NT2/D1 (cell line): ENCODE measurements at regions not wholly inside any gene's neighbourhood (a gene's known extent, or its start where the extent isn't known, plus 50 kb on each side); places are given as distances from the start of the nearest gene placed in this dataset.
"Not testable (repeated sequence)": the region's sequence is repeated elsewhere in the genome, so short reads cannot be mapped to it uniquely, and the experiment has no call there.

Experiments used
- DNase-seq: peaks from one replicate; pipeline ENCODE4 v3.0.0-alpha.2; 2011; ENCODE audit warnings: low read depth, low spot score
- H3K27me3 ChIP-seq: 2 replicates; pipeline ENCODE4 v1.6.0; 2011; ENCODE audit warnings: mild to moderate bottlenecking; ENCODE audit not compliant: insufficient read length, insufficient read depth
- H3K36me3 ChIP-seq: 2 replicates; pipeline ENCODE4 v1.6.1; 2011; ENCODE audit warnings: mild to moderate bottlenecking, low read length, mixed read lengths; ENCODE audit not compliant: insufficient read depth, insufficient read length
- H3K4me1 ChIP-seq: 2 replicates; pipeline ENCODE4 v1.5.1; 2011; ENCODE audit not compliant: insufficient read depth, insufficient read length
- H3K4me3 ChIP-seq: 2 replicates; pipeline ENCODE4 v1.5.1; 2011; ENCODE audit warnings: low read depth; ENCODE audit not compliant: insufficient read length
- H3K9ac ChIP-seq: 2 replicates; pipeline ENCODE4 v1.6.0; 2011; ENCODE audit warnings: low read depth; ENCODE audit not compliant: insufficient read length
- H3K9me3 ChIP-seq: 2 replicates; pipeline ENCODE4 v1.5.1; 2011; ENCODE audit warnings: mild to moderate bottlenecking, low read length; ENCODE audit not compliant: insufficient read depth
- SUZ12 ChIP-seq: IDR thresholded peaks from 2 replicates; pipeline ENCODE4 v1.6.1; 2011; ENCODE audit not compliant: insufficient read length, insufficient read depth; ENCODE audit errors: extremely low read depth
- YY1 ChIP-seq: IDR thresholded peaks from 2 replicates; pipeline ENCODE4 v1.6.1; 2011; ENCODE audit not compliant: insufficient read length, insufficient read depth
- ZNF274 ChIP-seq: IDR thresholded peaks from 2 replicates; pipeline ENCODE4 v1.6.1; 2011; ENCODE audit warnings: mild to moderate bottlenecking, low read depth, low read length

DNA sequence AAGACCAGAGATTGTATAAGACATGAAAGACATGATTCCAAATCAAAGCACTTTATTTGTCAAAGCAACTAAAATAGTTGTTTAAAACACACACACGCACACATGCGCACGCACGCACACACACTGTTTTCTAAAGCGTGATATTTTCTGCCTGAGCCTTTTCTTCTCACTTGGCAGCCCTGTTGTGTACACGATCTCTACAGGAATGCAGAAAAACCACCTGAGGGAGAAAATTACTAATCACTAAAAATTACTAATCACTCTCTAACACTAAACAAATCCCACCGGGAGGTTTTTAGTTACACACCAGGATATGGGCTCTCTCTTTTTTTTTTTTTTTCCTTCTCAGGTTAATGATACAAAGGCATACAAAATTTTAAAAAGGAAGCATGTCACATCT is 160.1 kb upstream of the ATP11B start:
- no peaks in the 10 kb centered on the region for H3K36me3 ChIP-seq
- H3K4me1 ChIP-seq = no peaks in the 10 kb centered on the region
- H3K9me3 ChIP-seq = no peaks in the 10 kb centered on the region
- no peak for DNase-seq
- no peak overlapping the region for H3K4me3 ChIP-seq
- no peak overlapping the region for H3K9ac ChIP-seq
- H3K27me3 ChIP-seq = no peaks in the 10 kb centered on the region
- TF ChIP-seq ZNF274 (no peak), YY1 (no peak), SUZ12 (no peak)

DNA sequence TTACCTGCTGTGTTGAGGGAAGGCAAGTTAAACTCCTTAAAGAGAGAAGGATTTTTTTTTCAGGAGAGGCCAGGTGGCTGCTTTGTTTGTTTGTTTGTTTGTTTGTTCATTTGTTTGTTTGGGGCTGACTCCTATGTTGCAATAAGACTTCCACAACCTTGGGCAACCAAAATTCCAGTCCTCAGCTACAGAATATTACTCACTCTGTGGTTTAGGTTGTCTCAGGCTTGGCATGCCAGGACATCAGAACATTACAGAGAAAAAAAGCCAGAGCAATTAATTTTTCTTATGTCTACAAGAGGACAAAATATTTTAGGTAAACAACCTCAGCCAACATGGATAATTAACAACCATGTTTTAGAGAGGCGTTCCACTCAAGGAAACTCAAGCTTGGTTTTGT is 156.7 kb upstream of the ATP11B start:
- Histone ChIP-seq H3K27me3 (no peaks in the 10 kb centered on the region), H3K9me3 (peaks cover 14% of the 10 kb centered on the region), H3K9ac (no peak overlapping the region), H3K36me3 (no peaks in the 10 kb centered on the region), H3K4me3 (no peak overlapping the region), H3K4me1 (no peaks in the 10 kb centered on the region)
- TF ChIP-seq ZNF274 (no peak), YY1 (no peak), SUZ12 (no peak)
- no peak for DNase-seq

DNA sequence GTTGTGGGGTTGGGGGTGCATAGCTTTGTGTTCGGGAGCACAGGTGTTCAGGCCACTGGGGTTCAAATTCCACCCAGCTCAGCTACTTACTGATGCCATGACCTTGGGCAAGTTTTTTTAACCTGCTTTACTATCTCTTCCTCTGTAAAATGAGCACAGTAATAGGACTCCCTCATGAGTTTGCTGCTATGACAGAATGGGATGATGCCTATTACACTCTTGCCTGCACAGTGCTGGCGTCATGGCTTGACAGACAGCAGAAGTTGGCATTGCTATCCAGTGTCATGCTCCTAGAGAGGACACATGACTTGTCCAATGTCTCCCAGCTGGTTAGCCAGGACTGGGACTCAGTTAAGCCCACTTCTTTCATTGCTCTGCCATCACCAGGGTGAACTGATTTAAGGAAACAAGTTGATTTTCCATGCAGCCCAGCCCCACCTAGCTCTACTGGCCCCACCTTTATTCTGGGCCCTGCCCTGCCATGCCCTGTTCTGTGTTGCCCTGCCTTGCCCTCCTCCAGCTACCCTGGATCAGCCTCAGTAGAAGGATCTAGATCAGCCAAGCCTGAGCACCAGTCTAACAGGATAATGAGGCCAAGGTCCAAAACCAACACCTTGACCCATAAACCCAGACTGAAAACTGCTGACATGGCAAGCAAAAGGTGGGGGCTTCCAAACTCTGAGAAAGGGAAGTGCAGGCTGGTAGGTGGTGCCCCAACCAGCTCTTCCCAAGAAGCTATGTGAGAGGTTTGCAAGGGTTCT is 155.8 kb upstream of the ATP11B start:
- Histone ChIP-seq H3K9ac (no peak overlapping the region), H3K4me3 (no peak overlapping the region), H3K36me3 (no peaks in the 10 kb centered on the region), H3K9me3 (peaks cover 14% of the 10 kb centered on the region), H3K27me3 (no peaks in the 10 kb centered on the region), H3K4me1 (no peaks in the 10 kb centered on the region)
- DNase-seq = no peak
- TF ChIP-seq SUZ12 (no peak), YY1 (no peak), ZNF274 (no peak)

DNA sequence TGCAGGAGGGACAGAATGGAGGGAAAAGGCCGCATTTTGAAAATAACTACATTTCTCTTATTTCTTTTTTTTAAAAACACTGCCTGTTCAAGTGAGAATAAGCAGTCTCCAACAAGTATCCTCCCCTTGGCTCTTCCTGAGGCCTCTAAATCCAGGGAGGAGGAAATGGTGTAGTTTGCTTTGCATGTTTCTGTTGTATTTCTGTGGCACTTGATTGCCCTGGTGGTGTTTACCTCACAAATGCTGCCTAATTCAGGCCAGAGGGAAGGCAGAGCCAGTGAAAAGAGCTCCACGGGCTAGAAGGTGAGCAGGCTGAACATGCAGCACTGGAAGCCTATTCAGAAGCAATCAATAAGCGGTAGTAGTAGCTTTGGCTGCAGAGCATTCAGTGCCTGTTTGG is 149.3 kb upstream of the ATP11B start:
- Histone ChIP-seq H3K9ac (no peak overlapping the region), H3K36me3 (no peaks in the 10 kb centered on the region), H3K4me1 (peaks cover 5% of the 10 kb centered on the region), H3K4me3 (no peak overlapping the region), H3K27me3 (peaks cover 10% of the 10 kb centered on the region), H3K9me3 (peaks cover 14% of the 10 kb centered on the region)
- no peak for TF ChIP-seq SUZ12
- no peak for TF ChIP-seq ZNF274
- no peak for TF ChIP-seq YY1
- no peak for DNase-seq

DNA sequence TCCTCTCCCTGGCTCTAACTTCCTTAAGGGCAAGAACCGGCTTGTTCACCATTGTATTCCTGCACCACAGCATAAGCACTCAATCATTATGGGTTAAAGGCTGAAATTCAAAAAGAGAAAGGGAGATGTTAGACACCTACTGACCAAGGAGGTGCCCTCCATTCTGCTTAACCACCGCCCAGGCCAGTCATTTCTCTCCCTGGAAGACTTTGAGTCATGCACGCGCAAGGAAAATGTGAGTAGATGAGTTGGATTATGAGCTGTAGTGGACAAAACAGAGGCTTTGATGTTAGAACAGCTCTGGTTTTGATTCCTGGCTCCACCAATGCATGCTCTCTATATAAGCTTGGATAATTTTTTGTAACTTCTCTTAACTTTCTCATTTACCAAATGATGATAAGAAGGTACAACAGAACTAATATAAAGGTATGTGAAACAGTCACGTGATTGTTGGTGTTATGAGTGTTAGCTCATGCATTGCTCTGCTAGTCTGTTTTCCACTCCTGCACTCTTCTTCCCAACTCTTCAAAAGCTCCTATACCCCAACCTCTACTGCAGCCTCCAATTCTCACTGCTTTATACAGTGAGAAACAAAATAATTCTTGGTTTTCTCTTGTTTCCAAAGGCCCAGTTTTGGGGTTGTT is 148.4 kb upstream of the ATP11B start:
- no peak for DNase-seq
- no peak overlapping the region for H3K9ac ChIP-seq
- H3K36me3 ChIP-seq = no peaks in the 10 kb centered on the region
- peaks cover 10% of the 10 kb centered on the region for H3K27me3 ChIP-seq
- TF ChIP-seq YY1 = no peak
- no peak for TF ChIP-seq ZNF274
- peaks cover 11% of the 10 kb centered on the region for H3K9me3 ChIP-seq
- no peak overlapping the region for H3K4me3 ChIP-seq
- H3K4me1 ChIP-seq = peaks cover 5% of the 10 kb centered on the region

DNA sequence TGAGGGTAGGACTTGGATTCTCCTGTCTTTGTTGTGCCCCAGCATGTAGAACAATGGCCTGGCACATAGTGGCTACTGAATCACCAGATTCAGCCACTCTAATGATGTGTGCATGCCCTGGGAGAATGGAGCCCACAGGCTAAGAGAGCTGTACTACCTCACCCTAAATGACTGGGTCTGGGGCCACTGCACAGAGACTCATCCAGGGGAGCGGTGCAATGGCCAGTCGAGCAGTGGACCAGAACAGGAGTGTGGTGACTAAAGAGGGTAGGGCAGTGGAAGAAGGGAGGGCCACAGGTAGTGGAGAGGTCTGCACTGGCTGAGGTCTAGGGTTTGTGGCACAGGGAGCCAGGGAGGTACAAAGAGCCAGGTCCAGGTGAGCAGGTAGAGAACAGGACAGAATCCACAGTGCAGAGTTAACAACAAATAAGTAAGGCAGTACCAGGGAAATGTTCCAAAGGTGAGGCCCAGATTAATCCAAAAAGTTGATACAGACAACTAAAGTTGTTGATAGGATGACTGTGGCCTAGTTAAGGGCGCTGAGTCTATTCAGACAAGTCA is 142.7 kb upstream of the ATP11B start:
- DNase-seq = no peak
- peaks cover 10% of the 10 kb centered on the region for H3K27me3 ChIP-seq
- TF ChIP-seq YY1 = no peak
- TF ChIP-seq SUZ12 = no peak
- TF ChIP-seq ZNF274 = no peak
- no peak overlapping the region for H3K9ac ChIP-seq
- no peaks in the 10 kb centered on the region for H3K9me3 ChIP-seq
- H3K4me1 ChIP-seq = peaks cover 2% of the 10 kb centered on the region
- H3K4me3 ChIP-seq = no peak overlapping the region
- H3K36me3 ChIP-seq = no peaks in the 10 kb centered on the region

DNA sequence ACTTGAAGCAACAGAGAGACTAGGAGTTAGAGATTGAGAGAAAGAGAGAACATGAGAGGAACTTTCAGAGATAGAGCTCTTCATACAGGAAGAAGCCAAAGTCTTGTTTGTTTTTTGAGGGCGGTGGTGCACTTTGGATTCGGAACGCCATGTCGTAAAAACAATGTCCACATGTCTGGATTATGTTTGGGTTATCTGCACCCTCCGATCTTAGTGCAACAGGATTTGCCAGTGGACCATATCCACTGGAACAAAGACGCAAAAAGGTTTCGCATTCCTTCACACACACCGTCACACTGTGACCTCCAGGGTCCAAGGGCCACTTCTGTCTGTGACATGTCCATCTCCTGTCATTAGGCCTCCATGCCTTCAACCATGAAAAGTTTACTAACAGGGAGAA is 141.8 kb upstream of the ATP11B start:
- TF ChIP-seq YY1 = no peak
- TF ChIP-seq ZNF274 = no peak
- no peak for TF ChIP-seq SUZ12
- H3K4me1 ChIP-seq = peaks cover 2% of the 10 kb centered on the region
- no peaks in the 10 kb centered on the region for H3K9me3 ChIP-seq
- H3K4me3 ChIP-seq = no peak overlapping the region
- no peak for DNase-seq
- H3K36me3 ChIP-seq = no peaks in the 10 kb centered on the region
- no peak overlapping the region for H3K9ac ChIP-seq
- H3K27me3 ChIP-seq = peaks cover 7% of the 10 kb centered on the region

DNA sequence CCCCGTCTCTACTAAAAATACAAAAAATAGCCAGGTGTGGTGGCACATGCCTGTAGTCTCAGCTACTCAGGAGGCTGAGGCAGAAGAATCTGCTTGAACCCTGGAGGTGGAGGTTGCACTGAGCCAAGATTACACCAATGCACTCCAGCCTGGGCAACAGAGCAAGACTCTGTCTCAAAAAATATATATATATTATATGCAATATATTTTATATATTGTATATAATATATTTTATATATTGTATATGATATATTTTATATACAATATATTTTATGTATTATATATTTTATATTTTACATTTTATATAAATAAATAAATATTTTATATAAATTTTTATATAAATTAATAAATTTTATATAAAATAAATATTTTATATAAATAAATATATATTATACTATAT is 140.2 kb upstream of the ATP11B start:
- H3K9ac ChIP-seq, H3K36me3 ChIP-seq, H3K9me3 ChIP-seq, H3K27me3 ChIP-seq, H3K4me3 ChIP-seq, H3K4me1 ChIP-seq, DNase-seq: not testable (repeated sequence)
